GM19240 (cell line): ENCODE measurements at regions not wholly inside any gene's neighbourhood (a gene's known extent, or its start where the extent isn't known, plus 50 kb on each side); places are given as distances from the start of the nearest gene placed in this dataset.
A peak's percentile ranks its signal among the peaks of the same experiment; 100 is the strongest.
"Not testable (repeated sequence)": the region's sequence is repeated elsewhere in the genome, so short reads cannot be mapped to it uniquely, and the experiment has no call there.

Source experiments
- DNase-seq: peaks from one replicate; pipeline ENCODE4 v3.0.0; 2011; ENCODE audit warnings: low spot score; ENCODE audit not compliant: insufficient read length

GRCh38 chr2:167595839-167596471 is 651.4 kb downstream of the STK39 start:
- DNase-seq: no peak

DNA sequence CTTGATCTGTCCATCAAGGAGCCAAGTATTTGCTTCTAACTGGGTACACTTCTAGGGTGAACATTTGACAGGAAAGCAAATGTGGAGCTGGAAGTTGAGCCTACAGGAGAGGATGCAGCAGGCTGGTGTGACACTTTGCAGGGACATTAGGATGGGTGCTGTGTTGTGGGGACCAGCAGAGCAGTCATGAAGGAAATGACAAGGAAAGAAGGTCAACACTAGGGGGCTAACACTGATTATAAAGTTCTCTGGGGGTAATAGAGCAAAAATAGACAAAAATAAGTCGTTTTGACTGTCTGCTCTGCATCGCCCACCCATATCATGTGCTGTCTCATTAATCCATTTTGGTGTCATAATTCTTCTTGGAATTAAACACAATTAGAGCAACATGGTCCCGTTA is 652.4 kb downstream of the STK39 start:
- DNase-seq: no peak

DNA sequence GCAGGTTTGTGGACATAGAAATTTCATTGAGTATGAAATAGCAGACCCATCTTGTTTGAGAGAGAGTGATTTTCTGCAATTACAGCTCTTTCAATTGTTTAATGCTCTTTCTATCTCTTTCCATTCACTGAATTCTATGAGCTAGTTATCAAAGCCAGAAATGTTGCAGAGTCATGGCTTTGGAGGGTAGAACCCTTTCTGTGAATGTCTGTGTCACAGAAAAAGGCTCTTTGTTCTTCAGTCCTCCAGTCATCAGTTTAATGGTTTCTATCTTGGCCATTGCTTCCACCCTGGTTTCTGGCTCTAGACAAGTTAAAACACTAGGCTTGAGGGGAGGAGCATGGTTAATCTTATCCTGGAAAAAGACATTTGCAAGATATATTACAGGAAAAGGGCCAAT is 655.0 kb downstream of the STK39 start:
- no peak for DNase-seq

- DNase-seq: no peak
These were observed 664.8 kb downstream of the STK39 start for GRCh38 chr2:167582619-167583018.

DNA sequence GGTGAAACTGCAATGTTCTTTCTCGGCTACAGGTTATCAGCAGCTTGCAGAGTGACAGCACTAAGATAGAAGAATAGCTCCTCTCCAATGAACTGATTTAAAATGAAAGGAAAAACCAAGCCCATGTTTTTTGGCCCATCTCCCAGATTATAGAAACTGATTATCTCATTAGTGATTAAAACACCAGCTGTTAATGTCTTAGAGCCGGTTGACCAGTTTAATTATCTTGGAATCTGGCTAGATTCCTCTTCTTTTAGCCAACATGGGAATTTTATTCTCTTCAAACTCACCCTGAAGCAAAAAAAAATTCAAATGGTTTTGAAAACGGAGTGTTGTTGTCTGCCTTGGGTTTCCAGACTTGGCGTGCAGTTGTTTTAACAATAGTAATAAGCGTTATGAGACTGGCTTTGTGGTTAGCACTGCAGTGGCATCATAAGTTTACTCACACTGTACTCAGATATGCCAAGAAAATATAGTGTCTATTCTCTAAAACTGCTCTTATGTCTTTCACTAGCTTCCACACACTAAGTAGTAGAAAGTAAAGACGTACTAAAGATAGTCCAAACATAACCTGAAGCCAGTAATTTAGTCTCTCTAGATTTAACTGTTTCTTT is 665.3 kb downstream of the STK39 start:
- no peak for DNase-seq

DNA sequence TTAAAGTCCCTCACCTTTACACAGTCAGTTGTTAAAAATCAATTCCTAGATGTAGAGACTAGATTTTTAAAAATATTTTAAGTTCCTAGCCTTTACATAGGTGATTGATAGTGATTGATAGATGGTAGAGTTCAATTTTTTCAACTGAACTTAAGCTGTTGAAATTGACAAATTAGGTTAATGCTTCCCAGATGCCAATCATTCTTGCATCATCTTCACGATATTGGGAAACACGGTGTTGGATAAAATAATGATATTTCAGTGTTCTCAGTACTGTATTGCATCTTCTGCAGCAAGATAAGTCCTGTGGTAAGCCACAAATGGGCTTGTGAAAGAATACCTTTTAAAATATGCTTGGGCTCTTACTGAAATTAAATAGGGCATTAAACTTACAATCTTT is 667.6 kb downstream of the STK39 start:
- no peak for DNase-seq

GRCh38 chr2:167575276-167575675 is 672.1 kb downstream of the STK39 start:
- no peak for DNase-seq

DNA sequence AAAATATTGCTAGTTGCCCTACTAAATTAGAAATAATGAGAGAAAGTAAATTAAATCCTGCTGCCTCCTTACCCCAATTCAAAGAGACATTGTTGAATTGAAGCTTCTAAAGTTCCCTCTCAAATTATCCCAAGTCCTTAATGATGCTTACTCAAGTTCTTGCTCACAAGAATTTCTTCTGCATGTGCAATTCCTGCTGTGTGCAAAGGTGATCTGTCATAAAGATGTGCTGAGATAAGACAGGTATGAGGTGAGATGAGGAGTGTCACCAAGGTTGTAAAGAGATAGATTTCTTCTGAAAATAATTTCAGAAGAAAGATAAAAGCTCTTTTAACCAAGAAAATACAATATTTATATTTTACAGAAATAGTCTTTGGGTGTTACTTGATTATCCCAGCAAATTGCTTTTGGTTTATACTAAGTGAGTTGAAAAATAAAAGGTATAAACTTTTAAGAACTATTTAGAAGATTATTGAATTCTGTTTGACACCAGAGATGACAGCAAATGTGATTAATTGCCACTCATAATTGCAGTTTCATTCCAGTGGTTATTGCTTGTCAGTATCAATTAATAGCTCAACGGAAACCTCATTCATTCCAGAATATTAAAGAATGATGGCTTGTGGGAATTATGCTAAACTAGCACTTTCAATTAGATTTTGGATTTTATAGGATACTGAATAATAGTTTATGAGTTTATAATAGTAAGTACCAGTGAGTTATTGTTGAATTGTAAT is 674.3 kb downstream of the STK39 start:
- DNase-seq: no peak

DNA sequence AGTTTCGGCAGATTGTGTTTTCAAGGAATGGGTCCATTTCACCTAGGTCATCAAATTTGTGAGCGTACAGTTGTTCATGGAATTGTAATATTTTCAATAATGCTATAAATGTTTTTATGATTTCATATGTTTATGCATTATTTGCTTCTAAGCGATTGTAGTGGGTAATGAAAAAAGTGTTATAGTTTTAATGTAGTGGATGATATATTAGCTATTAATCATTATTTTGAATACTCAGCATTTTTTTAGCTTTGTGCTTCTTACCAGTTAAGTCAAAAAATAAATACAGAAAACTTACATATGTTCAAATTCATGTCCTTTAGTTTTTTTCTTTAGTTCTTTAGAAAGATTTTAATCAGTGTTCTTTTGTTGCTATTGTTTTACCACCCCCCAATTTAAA is 677.0 kb downstream of the STK39 start:
- DNase-seq: no peak

DNA sequence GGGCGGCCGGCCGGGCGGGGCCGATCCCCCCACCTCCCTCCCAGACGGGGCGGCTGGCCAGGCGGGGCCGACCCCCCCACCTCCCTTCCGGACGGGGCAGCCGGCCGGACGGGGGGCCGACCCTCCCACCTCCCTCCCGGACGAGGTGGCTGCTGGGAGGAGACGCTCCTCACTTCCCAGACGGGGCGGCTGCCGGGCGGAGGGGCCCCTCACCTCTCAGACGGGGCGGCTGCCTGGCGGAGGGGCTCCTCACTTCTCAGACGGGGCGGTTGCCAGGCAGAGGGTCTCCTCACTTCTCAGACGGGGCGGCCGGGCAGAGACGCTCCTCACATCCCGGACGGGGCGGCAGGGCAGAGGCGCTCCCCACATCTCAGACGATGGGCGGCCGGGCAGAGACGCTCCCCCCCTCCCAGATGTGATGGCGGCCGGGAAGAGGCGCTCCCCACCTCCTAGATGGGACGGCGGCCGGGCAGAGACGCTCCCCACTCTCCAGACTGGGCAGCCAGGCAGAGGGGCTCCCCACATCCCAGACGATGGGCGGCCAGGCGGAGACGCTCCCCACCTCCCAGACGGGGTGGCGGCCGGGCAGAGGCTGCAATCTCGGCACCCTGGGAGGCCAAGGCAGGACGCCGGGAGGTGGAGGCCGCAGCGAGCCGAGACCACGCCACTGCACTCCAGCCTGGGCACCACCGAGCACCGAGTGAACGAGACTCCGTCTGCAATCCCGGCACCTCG is 675.8 kb downstream of the XIRP2 start:
- DNase-seq: not testable (repeated sequence)

DNA sequence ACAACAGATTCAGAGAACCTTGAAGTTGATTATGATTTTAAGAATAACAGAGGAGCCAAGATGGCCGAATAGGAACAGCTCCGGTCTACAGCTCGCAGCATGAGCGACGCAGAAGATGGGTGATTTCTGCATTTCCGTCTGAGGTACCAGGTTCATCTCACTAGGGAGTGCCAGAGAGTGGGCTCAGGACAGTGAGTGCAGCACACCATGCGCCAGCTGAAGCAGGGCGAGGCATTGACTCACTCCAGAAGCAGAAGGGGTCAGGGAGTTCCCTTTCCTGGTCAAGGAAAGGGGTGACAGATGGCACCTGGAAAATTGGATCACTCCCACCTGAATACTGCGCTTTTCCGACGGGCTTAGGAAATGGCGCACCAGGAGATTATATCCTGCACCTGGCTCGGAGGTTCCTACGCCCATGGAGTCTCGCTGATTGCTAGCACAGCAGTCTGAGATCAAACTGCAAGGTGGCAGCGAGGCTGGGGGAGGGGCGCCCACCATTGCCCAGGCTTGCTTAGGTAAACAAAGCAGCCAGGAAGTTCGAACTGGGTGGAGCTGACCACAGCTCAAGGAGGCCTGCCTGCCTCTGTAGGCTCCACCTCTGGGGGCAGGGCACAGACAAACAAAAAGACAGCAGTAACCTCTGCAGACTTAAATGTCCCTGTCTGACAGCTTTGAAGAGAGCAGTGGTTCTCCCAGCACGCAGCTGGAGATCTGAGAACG is 670.2 kb downstream of the XIRP2 start:
- not testable (repeated sequence) for DNase-seq

DNA sequence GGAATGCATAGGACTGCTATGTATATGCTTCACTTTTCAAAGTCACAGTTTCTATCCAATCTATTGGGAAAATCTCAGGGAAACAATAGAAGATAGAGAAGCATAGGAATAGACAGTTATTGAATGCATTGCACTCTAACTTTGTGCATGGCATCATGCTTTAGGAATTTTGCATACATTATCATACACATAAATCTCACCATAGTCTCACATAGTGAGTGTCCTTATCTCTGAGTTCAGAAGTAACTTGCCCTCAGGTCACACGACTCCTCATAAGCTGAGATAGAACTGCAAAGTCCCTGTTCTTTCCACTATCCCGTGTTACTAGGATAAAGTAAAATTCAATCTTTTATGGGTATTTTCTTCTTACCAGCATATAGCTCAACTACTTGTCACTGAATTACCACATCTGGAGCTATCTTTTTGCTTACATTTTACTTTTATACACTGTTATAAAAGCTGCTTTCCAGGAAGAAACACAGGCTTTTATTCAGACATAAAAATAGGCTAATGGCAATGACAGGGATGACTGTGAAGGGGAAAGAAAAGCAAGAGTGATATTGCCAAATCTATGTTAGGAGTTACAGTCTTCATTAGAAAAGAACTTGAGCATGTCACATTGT is 666.9 kb downstream of the XIRP2 start:
- DNase-seq: no peak

- DNase-seq: no peak
These were observed 665.4 kb downstream of the XIRP2 start for GRCh38 chr2:167553635-167554034.

DNA sequence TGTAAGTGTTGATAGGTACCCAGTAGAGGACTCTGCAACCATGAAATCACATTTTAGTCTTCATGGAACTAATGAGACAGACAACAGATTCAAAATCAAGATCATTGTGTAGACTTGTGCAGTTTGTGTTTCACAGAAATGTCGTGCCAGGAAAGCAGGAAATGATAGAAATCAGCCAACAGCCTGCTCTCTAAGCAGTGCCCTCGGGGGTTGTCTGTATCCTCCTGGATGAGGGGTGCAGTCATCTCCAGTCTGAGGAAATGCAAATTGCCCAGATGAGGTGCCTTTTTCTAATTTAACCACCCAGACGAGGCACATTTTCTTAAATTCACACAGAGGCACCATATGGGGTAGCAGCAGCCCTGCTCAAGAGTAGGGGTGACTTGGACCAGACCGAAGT is 663.1 kb downstream of the XIRP2 start:
- no peak for DNase-seq

DNA sequence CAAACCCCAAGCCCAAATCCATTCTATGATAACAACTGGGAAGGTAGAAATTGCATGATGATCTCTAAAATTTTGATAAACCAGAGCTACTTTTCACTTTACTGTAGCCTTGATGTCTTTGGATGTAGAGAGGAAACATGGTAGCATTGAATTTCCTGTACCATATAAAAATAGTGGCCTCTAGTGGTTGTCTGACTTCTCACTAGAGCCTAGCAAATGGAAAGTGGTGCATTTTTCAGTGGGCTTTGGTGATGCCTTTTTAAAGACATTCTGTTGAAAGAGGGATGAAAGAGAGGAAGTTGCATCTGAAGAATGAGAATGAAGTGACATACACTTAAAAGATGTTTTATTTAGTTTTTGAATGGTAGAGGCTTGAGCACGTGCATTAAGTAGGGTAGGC is 662.2 kb downstream of the XIRP2 start:
- DNase-seq: peak; percentile 2

GRCh38 chr2:167548396-167548795 is 660.1 kb downstream of the XIRP2 start:
- DNase-seq: no peak

- no peak for DNase-seq
These were observed 656.3 kb downstream of the XIRP2 start for GRCh38 chr2:167544602-167545001.

DNA sequence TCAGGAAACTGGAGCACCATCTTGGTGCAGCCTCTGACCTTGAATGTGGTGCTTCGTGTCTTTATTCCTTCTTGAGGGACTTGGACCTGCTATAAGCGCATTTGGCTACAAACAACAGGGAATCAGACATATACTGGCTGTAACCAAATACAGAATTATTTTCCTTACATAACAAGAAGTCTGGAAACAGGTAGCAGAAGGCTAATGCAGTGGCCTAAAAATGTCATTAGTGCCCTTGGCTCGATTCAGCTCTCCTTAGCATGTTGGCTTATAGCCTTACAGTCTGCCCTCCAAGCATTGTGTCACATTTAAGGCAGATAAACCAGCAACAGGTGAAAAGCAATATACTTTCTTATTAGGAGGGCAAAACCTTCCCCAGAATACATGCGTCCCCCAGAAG is 655.4 kb downstream of the XIRP2 start:
- no peak for DNase-seq

DNA sequence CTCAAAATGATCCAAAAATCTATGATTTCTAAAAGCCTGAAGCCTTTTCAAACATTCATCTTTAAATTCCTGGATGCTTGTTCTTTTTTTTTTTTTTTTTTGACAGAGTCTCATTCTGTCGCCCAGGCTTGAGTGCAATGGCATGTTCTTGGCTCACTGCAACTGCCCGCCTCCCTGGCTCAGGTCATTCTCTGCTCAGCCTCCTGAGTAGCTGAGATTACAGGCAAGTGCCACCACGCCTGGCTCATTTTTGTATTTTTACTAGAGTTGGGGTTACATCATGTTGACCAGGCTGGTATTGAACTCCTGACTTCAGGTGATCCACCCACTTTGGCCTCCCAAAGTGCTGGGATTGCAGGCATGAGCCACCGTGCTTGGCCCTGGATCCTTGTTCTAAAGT is 649.5 kb downstream of the XIRP2 start:
- DNase-seq: no peak

DNA sequence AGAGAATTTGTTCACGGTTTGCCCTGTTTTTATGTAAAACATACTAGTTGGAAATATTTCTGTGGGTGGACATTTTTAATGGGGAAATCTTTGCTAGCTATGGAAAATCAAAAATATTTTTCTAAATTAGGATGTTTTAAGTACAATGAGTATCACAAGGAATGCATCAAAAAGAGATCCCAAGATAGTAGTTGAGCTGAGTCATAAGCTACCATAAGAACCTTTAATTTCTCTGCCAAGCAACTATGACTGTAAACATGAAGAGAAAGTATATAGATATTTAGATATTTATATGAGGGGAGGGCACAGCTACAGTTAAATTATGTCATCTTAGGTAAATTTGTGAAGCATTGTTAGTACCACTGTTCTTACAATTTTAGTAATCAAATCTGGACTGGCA is 646.2 kb downstream of the XIRP2 start:
- no peak for DNase-seq

GRCh38 chr2:167524786-167525185 is 636.5 kb downstream of the XIRP2 start:
- no peak for DNase-seq
